Activated CD4-positive, alpha-beta memory T cell treated with anti-CD3 and anti-CD28 coated beads for 36 hours (primary cell): ENCODE measurements at regions not wholly inside any gene's neighbourhood (a gene's known extent, or its start where the extent isn't known, plus 50 kb on each side); places are given as distances from the start of the nearest gene placed in this dataset.

Experiments
- CTCF ChIA-PET: fragments of 350-600 bp; sonication (Branson Sonifier 250); formaldehyde crosslinking; loops from one replicate; lab custom pipeline; 2021; ENCODE audit warnings: antibody characterized with exemption, inconsistent platforms; lab: Charles Lee
- POLR2A ChIA-PET: fragments of 350-600 bp; sonication (Branson Sonifier 250); formaldehyde crosslinking; loops from one replicate; lab custom pipeline; 2021; ENCODE audit warnings: antibody characterized with exemption; lab: Charles Lee
- DNase-seq: peaks from one replicate; pipeline ENCODE4 v3.0.0-alpha.2; 2020
- H3K27ac Mint-ChIP-seq: one replicate; pipeline ENCODE4 v1.8.0; 2021; ENCODE audit warnings: mixed read lengths
- H3K27me3 Mint-ChIP-seq: one replicate; pipeline ENCODE4 v1.8.0; 2021; ENCODE audit warnings: mixed read lengths
- H3K36me3 Mint-ChIP-seq: one replicate; pipeline ENCODE4 v1.8.0; 2021; ENCODE audit warnings: mixed read lengths
- H3K4me1 Mint-ChIP-seq: one replicate; pipeline ENCODE4 v1.8.0; 2021; ENCODE audit warnings: low read depth, mixed read lengths
- H3K4me3 Mint-ChIP-seq: one replicate; pipeline ENCODE4 v1.8.0; 2021; ENCODE audit warnings: mild to moderate bottlenecking, mixed read lengths
- H3K9me3 Mint-ChIP-seq: one replicate; pipeline ENCODE4 v1.8.0; 2021; ENCODE audit warnings: mixed read lengths
- intact Hi-C: fragments of 100-400 bp; cut with micrococcal nuclease; formaldehyde crosslinking; loops from one replicate; pipeline ENCODE4 v1.15.1; 2023

DNA sequence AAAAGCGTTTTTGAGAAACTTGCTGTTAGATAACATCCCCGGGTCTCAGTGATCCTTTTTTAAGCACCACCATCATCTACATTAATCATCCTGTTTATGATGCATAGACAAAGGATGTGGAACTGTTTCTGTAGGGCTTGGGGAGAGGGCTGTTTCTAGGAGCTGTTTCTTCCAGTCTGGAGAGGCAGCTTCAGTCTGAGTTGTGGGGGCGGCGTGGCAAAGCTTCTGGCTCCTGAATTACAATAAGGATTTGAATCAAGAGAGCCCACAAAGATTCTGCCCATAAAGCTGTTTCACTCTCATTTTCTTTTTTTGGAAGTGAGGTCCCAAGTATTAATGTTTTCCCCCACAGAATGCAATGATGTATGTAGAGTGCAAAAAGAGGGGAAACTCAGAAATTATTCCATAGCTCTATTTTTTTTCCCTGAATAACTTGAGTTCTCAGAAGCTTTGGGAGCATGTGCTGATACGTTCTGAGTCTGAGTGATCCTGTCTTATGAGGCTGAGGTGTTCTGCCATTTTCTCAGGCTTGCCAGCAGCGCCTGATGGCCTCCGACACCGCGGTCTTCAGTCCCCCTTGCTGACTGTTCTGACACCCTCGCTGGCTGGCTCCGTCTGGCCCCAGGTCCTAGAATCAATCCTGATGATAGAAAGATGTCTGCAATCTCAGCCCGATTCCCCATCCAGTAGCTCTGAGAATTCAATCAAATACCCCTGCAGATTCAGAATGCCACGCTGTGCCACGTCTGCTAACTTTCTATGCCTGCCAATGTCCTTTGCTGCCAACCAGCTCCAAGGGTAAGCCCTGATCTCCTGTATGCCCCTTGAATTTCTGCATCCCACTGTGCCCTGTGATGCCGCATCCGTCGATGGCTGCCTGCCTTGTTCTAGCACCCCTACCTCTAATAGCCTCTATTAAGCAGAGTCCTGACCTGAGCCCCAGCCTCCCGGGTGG, 92.4 kb upstream of the AKT3 start:
- CTCF ChIA-PET = no interaction called here
- intact Hi-C loops = loop anchor here (10.0 kb wide), 2 partner anchors 228 to 332 kb away; no protein-coding TSS in a partner anchor
- H3K36me3 Mint-ChIP-seq = no peaks in the 10 kb centered on the region

DNA sequence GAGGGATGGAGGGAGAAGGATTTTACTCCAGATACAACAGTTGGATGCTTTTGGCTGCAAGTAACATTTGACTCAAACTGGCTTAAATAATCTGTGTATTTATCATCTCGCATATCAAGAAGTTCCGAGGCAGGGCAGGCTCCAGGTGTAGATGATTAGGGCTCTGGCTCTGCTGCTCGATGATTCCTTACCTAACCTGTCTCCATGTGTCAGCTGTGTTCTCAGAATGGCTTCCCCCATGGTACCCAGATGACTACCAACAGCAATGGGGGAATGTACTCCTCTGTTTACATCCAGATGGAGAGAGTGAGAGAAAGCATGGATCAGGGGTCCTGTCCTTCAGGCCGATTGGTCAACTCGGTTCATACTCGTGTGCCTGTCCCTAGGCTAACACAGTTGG, 90.4 kb upstream of the AKT3 start:
- H3K36me3 Mint-ChIP-seq = no peaks in the 10 kb centered on the region
- POLR2A ChIA-PET = no interaction called here

More for the DNA sequence above, 92.4 kb upstream of the AKT3 start:
- Mint-ChIP-seq H3K4me3 (no peak overlapping the region), H3K9me3 (no peaks in the 10 kb centered on the region), H3K4me1 (peaks cover 16% of the 10 kb centered on the region), H3K27ac (no peak overlapping the region), H3K27me3 (peaks cover 20% of the 10 kb centered on the region)
- DNase-seq = no peak
- POLR2A ChIA-PET = no interaction called here

DNA sequence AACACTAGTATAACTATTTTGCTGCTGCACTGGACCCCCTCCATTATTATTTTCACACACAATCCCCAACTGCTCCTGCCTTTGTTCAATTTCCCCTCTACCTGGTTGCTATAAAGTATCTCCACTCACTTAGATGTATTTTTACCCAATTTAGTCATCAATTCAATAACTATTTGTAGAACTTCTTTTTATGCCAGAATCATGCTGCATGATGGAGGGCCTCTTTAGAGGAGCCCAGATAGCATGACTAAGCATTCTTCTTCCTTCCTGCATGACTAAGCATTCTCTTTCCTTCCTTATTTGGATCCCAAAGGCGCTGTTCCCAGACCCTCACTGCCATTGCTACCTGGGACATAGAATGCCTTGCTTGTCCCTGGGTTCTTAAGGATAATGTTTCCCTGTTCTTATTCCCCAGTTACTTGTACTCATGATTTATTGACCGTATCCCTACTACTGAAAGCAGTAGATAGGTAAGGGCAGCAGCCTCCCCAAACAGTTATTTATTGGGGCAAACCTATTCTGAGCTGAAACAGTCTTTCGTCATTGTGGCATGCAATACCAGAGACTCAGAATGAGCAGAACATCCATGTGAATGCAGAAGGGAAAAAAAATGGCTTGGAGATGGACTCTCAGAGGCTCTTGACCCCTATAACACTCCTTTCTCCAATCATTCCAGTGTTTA, 89.3 kb upstream of the AKT3 start:
- Mint-ChIP-seq H3K9me3 (peaks cover 10% of the 10 kb centered on the region), H3K36me3 (peaks cover 5% of the 10 kb centered on the region), H3K27ac (no peak overlapping the region), H3K4me3 (no peak overlapping the region), H3K4me1 (peaks cover 16% of the 10 kb centered on the region), H3K27me3 (peaks cover 26% of the 10 kb centered on the region)
- ChIA-PET CTCF (no interaction called here), POLR2A (no interaction called here)
- no peak for DNase-seq
- intact Hi-C loops = no loop called here

More for the DNA sequence above, 90.4 kb upstream of the AKT3 start:
- Mint-ChIP-seq H3K9me3 (peaks cover under 1% of the 10 kb centered on the region), H3K4me1 (peaks cover 16% of the 10 kb centered on the region), H3K27me3 (peaks cover 22% of the 10 kb centered on the region), H3K4me3 (no peak overlapping the region), H3K27ac (no peak overlapping the region)
- DNase-seq = no peak
- intact Hi-C loops = loop anchor here (10.0 kb wide), 2 partner anchors 226 to 334 kb away; no protein-coding TSS in a partner anchor
- CTCF ChIA-PET = no interaction called here

DNA sequence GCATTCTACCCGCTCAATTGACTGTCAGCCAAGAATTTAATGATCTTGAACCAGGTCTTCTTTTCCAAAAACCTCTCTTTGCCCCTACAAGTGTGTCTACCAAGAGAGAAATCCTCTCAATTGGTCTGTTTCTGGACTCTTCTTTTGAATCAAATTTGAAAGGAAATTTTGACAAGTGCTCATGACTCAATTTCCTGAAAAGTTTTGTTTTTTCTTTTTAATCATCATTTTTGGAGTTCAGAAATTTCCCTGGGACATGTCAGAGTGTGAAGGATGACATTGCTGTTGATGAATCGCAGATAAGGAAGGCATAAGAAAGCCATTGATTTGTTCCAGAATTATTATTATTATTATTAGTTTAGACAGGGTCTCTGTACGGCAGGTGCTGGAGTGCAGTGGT, 88.2 kb upstream of the AKT3 start:
- CTCF ChIA-PET = no interaction called here
- intact Hi-C loops = no loop called here
- no peak overlapping the region for H3K4me3 Mint-ChIP-seq

DNA sequence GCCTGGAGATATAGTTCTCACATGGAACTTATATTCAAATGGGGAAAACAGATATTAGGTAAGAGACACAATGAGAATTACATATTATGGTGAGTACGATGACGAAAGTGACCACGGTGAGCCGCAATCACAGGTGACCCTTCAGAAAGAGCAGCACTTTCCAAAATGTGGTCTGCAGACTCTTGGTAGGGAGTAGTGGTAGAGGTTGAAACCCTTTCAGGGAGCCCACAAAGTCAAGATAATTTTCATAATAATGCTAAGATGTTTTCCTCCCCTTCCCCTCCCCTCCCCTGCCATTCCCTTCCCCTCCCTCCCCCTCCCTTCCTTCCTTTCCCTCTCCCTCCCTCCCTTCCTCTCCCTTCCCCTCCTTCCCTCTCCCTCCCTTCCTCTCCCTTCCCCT, 83.5 kb upstream of the AKT3 start:
- intact Hi-C loops = no loop called here
- peaks cover 7% of the 10 kb centered on the region for H3K4me1 Mint-ChIP-seq
- H3K27me3 Mint-ChIP-seq = peaks cover 26% of the 10 kb centered on the region
- H3K9me3 Mint-ChIP-seq = peaks cover 10% of the 10 kb centered on the region
- H3K4me3 Mint-ChIP-seq = no peak overlapping the region
- peaks cover 5% of the 10 kb centered on the region for H3K36me3 Mint-ChIP-seq
- DNase-seq = no peak
- ChIA-PET CTCF (no interaction called here), POLR2A (no interaction called here)
- H3K27ac Mint-ChIP-seq = no peak overlapping the region

More for the DNA sequence above, 88.2 kb upstream of the AKT3 start:
- POLR2A ChIA-PET = no interaction called here
- Mint-ChIP-seq H3K27me3 (peaks cover 26% of the 10 kb centered on the region), H3K27ac (no peak overlapping the region), H3K36me3 (peaks cover 5% of the 10 kb centered on the region), H3K4me1 (peaks cover 16% of the 10 kb centered on the region), H3K9me3 (peaks cover 10% of the 10 kb centered on the region)
- no peak for DNase-seq

DNA sequence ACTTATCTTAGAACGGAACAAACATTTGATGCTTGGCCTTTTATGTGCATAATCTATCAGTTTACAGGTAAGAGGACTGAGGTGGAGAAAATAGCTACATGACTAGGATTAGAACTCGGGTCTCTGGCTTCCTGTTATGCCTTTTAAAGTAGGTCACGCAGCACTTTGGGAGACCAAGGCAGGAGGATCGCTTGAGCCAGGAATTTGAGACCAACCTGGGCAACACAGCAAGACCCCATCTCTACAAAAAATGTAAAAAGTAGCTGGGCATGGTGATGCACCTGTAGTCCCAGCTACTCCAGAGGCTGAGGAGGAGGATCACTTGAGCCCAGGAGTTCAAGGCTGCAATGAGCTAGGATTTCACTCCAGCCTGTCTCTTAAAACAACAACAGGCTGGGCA, 81.9 kb upstream of the AKT3 start:
- Mint-ChIP-seq H3K27me3 (peaks cover 24% of the 10 kb centered on the region), H3K36me3 (peaks cover 5% of the 10 kb centered on the region), H3K27ac (no peak overlapping the region), H3K4me3 (no peak overlapping the region), H3K9me3 (peaks cover 10% of the 10 kb centered on the region), H3K4me1 (no peaks in the 10 kb centered on the region)
- POLR2A ChIA-PET = no interaction called here
- intact Hi-C loops = no loop called here
- CTCF ChIA-PET = interaction anchor here (0.7 kb wide), 1 partner anchor 368 kb away, joined by 3 read pairs; no protein-coding TSS in a partner anchor
- DNase-seq = no peak

DNA sequence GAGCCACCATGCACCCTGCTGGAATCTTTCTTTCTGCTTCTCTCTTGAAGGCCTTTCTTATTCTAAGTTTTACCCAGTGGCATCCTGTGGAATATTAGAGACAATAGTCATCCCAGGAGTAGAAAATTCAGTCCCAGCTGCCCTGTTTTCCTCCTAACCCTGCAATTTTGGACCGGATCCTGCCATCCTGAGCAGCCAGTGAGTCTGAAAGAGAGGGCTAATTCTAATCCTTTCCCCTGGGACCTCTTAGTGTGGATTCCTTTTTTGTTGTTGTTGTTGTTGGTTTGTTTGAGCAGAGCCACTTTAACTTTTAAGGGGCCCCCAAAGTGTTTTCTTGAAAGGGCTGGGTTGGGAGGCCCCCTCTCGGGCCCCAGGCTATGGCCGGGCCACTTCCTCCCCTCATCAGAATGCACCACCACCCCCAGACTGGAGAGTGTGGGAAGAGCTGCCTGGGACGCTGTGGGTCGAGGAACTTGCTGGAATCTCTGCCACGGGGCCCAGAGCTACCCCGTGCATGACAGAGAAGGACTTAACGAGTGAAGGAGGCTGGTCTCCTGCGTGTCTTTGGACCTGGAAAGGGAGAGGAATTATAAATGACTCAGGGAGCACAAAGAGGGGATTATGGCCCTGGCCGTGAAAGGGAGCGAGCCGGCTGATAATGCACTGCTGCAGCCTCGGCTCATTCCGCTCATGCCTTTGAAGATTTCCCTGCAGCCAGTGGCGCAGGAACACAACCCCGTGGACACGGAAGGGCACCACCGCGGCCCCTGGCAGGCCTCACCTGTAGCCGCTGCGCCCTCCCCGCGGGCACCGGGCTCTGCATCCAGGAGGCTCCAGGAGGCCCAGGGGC, 81.0 kb upstream of the AKT3 start:
- ChIA-PET POLR2A (no interaction called here), CTCF (no interaction called here)
- Mint-ChIP-seq H3K4me1 (no peaks in the 10 kb centered on the region), H3K27ac (no peak overlapping the region), H3K36me3 (peaks cover 5% of the 10 kb centered on the region), H3K4me3 (no peak overlapping the region), H3K27me3 (peaks cover 21% of the 10 kb centered on the region), H3K9me3 (peaks cover 10% of the 10 kb centered on the region)
- DNase-seq = no peak
- intact Hi-C loops = no loop called here

DNA sequence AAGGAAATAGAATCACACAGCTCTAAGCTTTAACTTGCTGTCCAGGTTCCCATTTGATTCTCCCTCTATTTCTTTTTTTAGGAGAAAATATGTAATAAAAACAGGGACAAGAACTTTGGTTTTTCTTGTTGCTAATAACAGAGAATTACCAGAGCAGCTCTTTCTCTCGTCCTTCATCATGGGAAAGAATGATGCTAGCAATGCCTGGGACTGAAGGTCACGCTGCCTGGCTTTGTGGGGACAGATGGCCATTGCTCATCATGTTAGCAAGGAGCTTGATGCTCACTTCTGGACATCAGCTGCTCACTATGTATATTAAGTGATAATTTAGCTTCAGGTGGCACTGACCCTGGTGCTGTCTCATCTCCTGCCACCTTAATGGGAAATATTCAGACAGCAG, 77.3 kb upstream of the AKT3 start:
- Mint-ChIP-seq H3K4me1 (no peaks in the 10 kb centered on the region), H3K27me3 (peaks cover 18% of the 10 kb centered on the region), H3K9me3 (no peaks in the 10 kb centered on the region), H3K4me3 (no peak overlapping the region), H3K27ac (no peak overlapping the region), H3K36me3 (no peaks in the 10 kb centered on the region)
- ChIA-PET POLR2A (no interaction called here), CTCF (no interaction called here)
- no peak for DNase-seq
- intact Hi-C loops = no loop called here

DNA sequence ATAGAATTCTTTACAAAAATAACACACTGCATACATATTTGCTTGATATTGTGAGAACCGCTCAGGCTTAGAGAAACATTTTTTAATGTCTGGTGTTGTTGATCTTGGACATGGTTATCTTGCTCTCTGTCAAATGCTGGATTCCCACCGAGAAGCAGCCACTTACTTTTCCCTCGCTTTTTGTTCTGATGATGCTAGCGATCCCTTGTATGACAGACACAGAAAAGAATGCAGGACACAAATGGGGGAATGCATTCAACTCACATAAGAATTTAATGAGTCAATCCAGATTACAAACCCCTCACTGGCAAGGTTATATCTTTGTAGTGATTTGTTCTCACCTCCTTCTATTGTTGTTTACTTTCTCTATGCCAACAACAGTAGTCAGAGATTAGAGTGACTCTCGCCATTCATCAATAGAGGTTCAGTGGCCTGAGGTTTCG, 76.8 kb upstream of the AKT3 start:
- CTCF ChIA-PET = no interaction called here
- H3K4me3 Mint-ChIP-seq = no peak overlapping the region
- POLR2A ChIA-PET = no interaction called here

DNA sequence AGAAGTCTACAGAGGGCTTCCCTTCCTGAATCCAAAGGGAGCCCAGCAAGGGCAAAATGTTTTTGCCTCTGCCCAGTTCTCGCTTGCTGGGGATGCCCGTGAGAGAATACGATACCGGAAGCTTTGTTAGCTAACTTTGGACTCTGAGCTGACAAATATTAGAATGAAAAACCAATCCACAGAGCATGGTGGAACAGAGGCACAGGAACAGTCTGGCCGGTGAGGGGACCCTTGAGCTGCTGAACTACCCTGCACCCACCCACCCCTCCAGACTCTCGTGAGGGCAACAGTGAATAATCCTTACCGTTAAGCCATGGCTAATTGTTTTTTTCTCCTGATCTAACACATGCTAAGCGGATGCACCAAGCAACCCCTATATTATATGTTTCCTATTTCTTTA, 76.3 kb upstream of the AKT3 start:
- H3K4me3 Mint-ChIP-seq = no peak overlapping the region
- no peak overlapping the region for H3K27ac Mint-ChIP-seq
- DNase-seq = no peak
- ChIA-PET POLR2A (no interaction called here), CTCF (no interaction called here)
- H3K27me3 Mint-ChIP-seq = peaks cover 16% of the 10 kb centered on the region
- H3K4me1 Mint-ChIP-seq = no peaks in the 10 kb centered on the region
- H3K36me3 Mint-ChIP-seq = no peaks in the 10 kb centered on the region
- intact Hi-C loops = no loop called here
- no peaks in the 10 kb centered on the region for H3K9me3 Mint-ChIP-seq

More for the DNA sequence above, 76.8 kb upstream of the AKT3 start:
- intact Hi-C loops = no loop called here
- H3K27ac Mint-ChIP-seq = no peak overlapping the region
- H3K36me3 Mint-ChIP-seq = no peaks in the 10 kb centered on the region
- DNase-seq = no peak
- H3K9me3 Mint-ChIP-seq = no peaks in the 10 kb centered on the region
- H3K4me1 Mint-ChIP-seq = no peaks in the 10 kb centered on the region
- H3K27me3 Mint-ChIP-seq = peaks cover 18% of the 10 kb centered on the region

DNA sequence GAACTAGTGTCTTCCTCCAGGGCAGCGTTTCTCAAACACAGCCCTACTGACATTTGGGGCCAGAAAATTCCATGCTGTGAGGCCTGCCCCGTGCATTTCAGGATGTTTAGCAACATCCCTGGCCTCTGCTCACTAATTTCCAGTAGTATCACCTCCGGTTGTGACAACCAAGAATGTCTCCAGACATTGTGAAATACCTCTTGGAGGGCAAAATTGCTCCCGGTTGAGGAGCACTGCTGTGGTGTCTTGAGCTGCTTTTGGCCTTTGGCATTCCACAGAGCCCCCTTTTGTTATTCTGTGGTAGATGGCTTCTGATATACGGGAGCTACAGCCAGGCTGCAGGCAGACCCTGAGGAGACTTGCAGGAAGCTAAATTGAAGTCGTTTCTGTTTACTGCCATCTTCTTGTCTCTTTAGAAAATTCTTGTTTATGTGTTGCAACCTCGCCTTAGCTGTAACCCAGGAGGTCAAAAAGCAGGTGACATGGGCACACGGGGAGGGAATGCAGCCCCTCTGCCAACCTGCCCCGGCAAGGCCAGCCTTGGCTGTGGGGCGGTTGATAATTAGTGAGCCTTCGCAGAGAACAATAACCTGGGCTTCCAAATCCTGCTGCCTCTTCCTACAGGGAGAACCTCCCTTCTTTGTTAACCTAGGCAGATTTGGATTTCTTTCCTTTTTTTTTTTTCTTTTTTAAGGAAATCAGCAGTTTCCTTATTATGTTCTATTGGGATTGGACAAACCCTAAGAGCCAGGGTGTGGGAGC, 74.7 kb upstream of the AKT3 start:
- CTCF ChIA-PET = no interaction called here
- H3K4me3 Mint-ChIP-seq = no peak overlapping the region

More for the DNA sequence above, 74.7 kb upstream of the AKT3 start:
- Mint-ChIP-seq H3K9me3 (no peaks in the 10 kb centered on the region), H3K27me3 (peaks cover 20% of the 10 kb centered on the region), H3K27ac (no peak overlapping the region), H3K4me1 (no peaks in the 10 kb centered on the region), H3K36me3 (no peaks in the 10 kb centered on the region)
- DNase-seq = no peak
- POLR2A ChIA-PET = interaction anchor here (0.6 kb wide), 1 partner anchor 107 kb away, joined by 3 read pairs; no protein-coding TSS in a partner anchor
- intact Hi-C loops = no loop called here
